ENCODE measurements at regions not wholly inside any gene's neighbourhood (a gene's known extent, or its start where the extent isn't known, plus 50 kb on each side); places are given as distances from the start of the nearest gene placed in this dataset.
"Not testable (repeated sequence)": the region's sequence is repeated elsewhere in the genome, so short reads cannot be mapped to it uniquely, and the experiment has no call there.

DNA sequence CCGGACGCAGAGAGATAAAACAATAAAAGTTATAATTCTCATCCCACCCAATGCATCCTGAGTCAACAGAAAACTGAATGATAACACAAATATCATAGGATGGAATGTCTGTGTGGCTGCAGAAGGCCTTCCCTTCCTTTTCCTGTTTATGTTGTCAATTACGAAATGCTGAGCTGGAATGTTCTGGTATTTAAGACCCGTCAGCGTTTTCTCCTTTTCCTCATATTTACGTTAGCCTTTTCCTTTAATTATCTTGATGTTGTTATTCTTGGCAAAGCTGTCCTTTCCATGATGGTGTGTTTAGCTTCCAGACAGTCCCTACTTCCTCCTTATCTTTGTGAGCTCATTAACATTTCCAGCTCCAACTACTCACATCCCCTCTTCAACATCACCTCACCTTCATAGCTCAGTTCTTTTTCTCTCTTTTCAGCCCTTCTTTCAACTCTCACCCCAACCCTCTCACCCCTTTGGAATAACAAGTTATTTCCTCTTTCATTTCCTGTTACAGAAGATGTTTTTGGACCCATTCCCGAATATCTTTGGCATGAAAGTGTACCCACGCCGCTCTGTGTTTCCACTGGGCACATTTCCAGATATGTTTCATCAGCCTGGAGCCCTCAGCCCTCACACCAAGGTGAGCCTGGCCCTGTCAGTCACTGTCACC lies 221.6 kb downstream of the NR2F1-AS1 start:
- no peak for DNase-seq

DNA sequence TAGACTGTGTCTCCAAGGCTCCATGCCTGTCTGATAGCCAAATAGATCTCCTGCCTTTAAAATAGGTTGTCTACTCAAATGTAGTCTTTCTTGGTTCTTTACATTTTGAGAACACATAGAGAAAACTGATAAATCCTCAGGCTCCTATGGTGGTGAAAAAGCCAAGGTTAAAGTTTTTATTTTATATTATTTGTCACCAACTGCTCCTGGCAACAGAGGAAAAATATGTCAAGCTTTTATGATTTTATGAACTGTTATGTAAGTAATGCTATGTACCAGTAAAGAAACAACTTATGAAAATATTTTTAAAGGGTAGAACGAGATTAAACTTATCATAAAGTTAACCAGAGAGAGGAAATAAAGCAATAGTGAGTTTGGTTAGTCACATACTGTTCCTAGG lies 222.8 kb downstream of the NR2F1-AS1 start:
- no peak for DNase-seq

DNA sequence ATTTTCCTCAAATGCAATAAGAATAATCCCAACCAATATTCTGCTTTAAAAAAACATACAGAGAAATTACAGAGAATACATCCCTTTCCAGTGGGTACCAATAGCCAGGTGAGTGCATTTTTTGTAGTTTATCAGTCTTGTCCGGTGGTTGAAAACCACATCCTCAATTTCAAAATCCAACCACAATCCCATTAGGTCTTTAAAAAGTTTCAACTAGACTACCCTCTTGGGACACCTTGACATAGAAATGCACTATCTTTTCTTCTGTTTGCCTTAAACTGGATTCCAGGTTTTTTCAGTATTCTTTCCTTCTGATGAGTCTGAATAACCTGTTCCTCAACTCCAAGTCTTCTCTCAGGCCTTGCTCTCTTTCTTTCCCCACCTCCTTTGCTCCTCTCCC lies 223.3 kb downstream of the NR2F1-AS1 start:
- no peak for DNase-seq

DNA sequence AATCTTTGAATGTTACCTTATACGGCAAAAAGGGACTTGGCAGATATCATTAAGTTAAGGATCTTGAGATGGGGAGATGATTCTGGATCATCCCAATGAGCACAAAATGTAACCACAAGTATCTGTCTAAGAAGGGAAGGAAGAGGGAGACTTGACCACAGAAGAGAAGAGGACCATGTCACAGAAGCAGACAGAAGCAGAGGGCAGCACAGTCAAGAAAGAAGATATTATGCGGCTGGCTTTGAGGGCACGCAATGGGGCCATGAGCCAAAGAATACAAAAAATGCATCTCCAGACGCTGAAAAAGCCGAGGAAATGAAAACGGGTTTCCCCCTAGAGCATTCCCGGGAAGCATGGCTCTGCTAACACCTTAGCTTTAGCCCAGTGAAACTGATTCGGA lies 225.3 kb downstream of the NR2F1-AS1 start:
- DNase-seq = no peak

DNA sequence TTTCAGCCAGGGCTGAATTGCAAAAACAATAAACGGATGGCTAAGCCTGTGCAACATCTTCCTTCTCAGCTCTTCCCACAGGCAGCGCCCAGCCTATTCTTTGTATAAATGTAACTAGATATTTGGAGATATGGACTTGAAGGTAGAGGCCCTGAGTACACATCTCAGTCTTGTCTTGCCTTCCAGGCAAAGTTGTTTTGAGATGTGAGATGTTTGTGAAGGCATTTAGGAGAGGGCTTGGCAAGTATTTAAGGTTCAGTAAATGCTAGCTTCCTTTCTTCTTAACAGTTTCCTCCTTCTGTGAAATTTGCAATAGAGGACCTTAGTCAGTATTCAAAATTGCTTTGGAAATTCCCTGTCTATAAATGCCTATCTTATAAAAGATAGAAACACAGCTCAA lies 228.8 kb downstream of the NR2F1-AS1 start:
- no peak for DNase-seq

DNA sequence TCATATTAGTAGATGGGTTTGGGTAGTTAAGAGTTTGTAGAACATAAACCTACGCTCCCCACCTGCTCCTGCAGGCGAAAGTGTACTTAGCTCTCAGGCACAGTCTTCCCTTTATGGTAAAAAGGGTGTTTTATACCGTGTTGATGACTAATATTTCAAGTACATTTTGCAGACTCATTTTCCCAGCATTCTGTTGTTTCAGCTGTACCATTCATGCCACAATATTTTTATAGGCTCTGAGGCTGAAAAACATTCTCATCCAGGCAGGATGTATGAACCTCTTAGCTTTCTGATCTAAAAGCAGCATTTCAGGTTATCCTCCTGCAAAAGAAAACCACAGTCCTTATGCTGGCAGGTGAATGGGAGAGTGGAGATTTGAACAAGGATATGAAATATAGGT lies 231.4 kb downstream of the NR2F1-AS1 start:
- DNase-seq = no peak

DNA sequence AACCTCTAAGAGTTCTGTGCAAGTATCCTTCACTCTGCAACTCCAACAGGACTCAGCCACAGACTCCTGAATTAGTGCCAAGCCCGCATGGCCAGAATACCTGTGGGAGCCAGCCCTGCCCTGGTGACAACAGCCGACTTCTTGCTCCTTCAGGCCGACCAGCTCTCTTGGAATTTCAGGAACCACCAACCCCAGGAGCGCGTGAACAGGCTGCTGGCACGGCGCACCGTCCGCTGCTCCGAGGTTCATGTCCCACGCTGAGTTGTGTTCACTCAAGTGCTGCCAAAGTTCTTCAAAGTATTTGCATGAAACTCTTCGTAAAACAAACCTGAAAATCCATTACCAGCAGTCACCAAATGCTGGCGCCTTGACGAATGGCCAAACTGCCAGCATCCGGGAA lies 232.8 kb downstream of the NR2F1-AS1 start:
- DNase-seq = no peak

DNA sequence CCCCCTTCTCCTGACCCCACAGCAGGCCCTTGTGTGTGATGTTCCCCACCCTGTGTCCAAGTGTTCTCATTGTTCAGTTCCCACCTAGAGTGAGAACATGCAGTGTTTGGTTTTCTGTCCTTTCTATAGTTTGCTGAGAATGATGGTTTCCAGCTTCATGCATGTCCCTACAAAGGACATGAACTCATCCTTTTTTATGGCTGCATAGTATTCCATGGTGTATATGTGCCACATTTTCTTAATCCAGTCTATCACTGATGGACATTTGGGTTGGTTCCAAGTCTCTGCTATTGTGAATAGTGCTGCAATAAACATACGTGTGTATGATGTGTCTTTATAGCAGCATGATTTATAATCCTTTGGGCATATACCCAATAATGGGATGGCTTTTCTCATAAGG lies 234.2 kb downstream of the NR2F1-AS1 start:
- DNase-seq = not testable (repeated sequence)

DNA sequence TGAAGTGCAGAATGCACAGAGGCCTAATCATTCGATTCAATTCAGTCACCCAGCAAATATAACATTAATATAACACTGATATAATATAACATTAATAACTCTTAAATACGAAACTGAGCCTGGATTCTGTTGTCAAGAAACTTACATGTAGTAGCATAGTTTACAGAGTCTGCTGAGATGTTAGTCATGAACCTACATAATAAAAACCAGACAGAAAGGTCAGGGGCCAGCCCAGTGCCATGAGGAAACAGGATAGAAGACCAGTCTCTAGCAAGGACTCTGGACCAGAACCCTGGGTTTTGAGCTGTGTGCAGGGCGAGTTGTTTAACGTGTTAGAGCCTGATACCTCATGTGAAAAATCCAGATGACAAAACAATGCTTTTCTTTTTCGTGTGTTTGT lies 234.7 kb downstream of the NR2F1-AS1 start:
- no peak for DNase-seq

DNA sequence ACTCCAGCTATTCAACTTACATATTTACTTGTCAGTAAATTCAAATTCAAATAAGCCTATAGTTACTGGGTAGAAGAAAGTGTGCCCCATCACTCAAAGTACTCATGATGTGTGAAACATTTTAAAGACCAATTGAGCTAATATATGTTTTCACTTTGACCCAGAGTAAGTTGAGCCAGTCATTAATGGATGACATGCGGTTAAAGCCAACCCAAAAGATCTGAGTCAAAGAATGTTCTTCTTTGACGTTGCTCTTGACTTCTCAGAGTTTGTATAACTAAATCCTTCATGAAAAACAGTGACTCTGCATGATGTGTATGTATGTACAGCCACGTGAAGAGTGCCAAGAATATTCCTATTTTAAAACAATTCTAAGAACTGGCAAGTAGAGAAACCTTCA lies 237.4 kb downstream of the NR2F1-AS1 start:
- DNase-seq = no peak

DNA sequence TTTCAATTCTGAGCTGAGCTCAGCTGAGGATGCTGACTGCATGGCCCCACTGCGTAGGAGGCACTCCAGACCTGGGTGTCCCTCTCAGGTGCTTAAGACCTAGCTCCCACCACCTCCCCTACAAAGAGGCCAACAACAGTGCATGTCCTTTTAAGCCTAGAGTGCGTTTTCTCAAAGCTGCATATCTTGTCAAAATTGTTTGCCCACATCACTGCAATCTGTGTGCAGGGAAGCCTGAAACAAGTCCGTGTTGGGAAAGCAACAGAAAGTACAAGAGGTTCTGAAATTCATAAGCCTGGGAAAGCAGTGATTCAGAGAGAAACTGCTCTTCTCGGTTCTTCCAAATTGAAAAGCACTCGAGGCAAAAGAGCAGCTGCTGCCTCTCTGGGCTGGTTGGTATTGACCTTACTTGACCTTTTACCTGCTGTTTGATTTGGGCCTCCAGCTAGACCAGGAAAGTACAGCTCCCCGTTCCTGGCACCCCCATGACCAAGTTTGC lies 238.4 kb downstream of the NR2F1-AS1 start:
- no peak for DNase-seq

DNA sequence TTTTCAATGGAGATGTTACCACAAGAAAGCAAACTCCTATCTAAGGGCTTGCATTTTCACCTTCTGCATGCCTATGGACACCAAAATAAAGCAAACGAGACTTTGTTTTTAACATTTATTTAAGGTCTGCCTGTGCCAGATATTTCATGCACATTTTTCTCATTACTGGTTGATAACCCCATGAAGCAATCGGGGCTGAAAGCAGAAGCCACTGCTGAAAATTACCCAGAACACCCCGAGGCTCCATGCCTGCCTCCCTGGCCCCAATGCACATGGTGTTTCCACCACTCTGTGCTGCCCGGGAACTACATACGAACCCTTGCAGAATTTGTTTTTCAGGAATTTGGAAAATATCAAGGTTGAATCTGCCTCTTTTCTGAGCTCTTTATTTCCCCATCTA lies 240.1 kb downstream of the NR2F1-AS1 start:
- no peak for DNase-seq

DNA sequence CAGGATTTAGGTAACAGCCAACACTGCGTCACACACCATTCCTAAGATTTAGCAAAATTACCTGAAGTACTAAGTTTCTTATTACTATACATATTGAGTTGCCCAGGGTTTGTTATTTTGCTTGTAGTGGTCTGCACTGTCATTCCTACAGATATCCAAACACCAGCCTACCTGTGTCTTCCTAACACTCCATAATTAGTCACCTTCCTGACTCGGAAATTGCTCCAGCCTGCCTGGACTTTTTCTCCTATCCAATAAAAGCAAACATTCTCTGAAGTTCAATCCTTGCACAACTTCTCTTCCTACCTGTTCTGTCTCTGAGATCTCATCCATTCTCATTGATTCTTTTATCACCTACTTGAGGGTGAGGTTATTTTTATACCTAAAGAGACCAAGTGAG lies 243.9 kb downstream of the NR2F1-AS1 start:
- no peak for DNase-seq

DNA sequence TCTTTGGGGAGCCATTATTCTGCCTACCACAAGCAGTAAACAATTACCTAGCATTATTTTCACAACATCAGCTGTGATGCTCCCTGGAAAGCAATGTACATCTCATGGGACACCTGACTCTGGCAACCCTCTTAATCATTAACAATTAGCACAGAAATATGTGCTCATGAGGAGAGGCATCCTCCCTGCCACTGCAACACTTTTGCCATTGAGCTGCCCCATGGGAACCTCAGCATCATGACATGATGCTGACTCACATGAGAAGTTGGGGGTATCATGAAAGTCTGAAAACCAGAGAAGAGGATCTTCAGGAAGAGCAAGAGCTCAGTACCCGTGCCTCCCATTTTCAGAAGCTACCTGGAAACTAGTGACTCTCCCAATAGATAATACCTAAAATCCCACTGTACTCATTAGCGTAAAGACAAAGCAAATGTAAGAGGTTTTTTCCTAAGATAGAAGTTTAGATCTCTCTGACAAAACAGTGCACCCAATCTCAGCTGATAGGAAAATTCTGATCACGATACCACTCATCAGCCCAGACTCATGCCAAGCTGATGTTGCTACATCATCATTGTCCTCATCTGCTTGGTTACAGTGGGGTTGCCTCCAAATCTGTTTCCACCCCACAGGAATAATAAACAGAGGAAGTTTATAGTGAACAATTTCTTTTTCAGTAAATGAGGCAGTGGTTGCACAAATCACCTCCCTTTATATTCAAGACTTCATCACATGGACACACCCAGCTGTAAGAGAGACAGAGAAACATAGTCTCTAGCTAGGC lies 244.5 kb downstream of the NR2F1-AS1 start:
- DNase-seq = no peak

DNA sequence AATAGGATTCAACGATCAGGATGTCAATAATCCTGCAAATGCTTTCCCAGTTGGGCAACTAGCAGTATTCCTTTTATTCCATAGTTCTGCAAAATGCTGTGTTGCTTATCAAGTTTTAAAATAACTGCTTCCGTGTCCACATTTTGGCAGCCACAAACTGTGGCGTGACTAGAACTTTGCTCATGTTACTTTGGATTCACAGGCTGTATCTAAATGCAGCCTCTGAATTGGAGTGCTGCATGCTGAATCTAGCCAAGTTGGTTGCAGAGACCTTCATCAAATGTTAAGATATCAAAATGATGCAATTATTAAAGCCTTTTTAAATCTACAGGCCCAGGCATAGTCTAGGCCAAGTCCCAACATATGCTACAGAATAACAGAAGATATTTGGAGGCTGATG lies 249.2 kb downstream of the NR2F1-AS1 start:
- DNase-seq = no peak

DNA sequence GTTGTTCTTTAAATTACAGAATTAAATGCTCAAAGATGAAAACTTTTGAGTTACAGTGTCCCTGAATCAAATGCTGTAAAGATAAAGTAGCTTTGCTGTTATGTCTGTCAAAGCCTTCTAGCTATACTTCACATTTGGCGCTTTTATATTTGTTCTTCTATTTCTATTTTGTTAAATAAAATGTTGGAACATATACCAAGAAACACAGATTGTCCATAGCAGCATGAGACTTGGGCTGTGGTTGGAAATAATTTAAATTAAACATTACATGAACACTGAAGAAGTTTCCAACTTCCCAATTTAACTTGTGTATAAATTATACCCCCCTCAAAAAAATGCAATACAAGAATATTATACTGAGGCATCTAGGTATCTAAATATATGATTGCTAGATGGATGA lies 249.8 kb downstream of the NR2F1-AS1 start:
- DNase-seq = no peak

DNA sequence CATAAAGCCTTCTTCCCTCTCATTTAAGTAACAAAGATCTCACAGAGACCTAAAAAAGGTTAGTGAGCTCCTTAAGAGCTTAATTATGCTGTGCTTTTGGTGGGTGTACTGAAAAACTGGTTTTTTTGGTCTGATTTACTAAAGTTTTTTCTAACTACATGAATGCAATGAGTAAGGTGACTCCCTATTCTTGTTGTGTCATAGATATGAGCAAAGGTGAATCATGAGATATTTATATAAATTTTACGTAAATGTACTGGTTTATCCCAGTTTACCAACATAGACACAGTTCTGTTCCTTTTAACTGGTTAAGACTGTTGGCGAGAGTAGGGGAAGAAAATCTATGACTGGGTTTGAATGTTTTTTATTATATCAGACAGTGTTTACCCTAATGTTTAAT lies 250.5 kb downstream of the NR2F1-AS1 start:
- DNase-seq = no peak

DNA sequence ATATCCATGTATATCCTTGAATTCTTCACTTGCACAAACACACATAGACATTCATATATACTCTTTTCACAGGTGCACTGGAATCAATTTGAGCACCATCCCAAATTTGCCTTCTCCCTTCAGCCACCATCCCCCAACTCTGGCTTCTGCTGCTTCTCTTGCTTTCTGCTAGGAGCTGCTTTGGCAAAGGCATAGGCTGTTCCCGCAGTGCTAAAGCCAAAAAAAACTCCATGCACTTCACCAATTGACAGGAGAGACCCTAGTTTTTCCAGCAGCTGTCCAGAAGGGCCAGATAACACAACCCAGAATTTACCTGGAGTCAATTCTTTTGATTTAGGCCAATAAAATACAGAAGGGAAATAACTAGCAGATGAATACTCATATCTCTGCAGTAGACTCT lies 251.3 kb downstream of the NR2F1-AS1 start:
- no peak for DNase-seq

DNA sequence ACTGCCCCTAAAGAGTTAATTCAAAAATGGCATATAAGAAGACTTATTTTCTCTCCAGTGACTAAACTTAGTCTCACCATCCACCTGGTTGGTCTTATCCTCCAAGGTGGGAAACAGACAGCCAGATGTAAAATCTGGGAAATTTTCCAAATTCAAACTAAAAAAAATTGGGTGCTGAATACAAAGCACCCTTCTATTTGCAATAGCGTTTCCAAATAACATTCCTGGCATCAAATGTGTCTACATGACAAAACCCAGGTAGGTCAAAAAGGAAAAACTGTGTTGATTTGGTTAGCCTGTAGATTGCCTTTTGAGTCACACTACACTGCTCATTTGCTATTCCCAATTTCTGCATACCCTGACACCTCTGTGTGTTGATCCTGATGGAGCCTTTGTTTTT lies 252.2 kb downstream of the NR2F1-AS1 start:
- DNase-seq = no peak

DNA sequence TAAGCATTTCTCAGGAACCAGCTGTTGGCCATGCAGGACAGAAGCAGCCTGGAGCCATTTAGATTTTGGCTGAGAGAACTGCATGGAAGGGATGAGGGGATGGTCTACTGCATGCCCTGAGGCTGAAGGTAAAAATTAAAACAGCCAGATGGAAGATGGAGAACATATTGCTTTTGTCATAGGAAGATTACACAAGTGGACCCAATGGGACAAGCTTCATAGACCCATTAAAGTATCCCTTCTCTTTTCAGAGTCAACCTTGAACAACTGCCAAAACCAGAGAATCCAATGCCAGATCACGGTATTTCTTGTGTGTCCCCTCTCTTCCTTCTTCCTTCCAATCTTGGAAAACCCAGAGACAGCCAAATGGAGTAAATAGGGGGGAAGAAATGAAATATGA lies 253.4 kb downstream of the NR2F1-AS1 start:
- DNase-seq = no peak

DNA sequence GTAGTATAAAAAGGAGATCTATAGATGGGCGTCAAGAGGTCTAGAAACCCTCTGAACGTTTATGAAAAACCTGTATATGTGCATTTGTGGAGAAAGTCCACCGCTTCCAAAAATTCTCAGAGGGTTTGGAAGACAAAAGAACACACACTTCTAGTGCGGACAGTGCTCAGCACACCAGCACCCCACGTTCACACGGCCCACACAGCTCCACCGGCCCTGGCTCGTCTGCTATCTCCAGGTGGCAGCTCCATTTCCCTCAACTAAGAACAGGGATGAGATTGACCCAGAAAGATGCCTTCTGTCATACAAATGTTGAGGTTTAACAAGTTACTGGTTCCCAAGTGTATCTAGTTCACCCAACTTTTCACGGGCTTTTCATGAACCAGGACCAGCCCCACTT lies 255.1 kb downstream of the NR2F1-AS1 start:
- DNase-seq = no peak

DNA sequence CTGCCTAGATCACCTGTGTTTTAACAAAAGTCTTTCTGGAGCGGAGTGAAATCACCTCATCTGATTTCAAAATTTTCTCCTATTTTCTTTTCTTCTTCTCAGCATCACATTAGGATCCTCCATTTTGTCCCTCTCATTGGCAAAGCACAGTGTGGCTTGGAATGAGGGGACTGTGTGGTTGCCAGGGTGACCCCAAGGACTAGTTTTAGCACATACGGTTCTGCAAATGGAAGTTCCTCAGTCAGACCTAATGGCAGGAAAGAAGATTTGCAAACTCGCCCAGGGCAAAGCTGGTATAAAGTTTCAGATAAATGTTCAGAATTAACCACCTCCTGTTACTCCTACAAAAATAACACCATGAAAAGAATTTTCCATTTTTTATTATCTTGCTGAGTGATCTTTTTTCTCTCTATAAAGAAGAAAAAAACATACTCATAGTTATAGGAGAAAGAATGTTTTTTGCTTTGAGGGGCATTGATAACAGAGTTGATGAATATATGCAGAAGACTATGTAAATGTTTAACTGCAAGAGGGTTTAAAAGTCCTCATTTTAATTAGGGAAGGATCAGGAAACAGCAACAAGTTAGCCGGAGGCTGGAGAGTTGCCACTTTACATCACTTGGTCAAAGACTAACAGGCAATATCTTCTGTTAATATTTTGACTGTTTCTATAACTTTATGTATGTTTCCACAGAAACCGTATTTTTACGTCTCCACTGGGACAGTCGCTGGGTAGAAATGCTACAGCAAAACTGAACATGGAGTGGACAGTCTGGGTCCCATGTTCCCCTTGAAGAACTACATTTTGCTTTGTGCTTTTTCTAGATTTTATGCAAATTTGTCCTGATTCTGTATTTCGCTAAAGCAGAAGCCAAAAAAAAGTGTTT lies 257.8 kb downstream of the NR2F1-AS1 start:
- DNase-seq = no peak

DNA sequence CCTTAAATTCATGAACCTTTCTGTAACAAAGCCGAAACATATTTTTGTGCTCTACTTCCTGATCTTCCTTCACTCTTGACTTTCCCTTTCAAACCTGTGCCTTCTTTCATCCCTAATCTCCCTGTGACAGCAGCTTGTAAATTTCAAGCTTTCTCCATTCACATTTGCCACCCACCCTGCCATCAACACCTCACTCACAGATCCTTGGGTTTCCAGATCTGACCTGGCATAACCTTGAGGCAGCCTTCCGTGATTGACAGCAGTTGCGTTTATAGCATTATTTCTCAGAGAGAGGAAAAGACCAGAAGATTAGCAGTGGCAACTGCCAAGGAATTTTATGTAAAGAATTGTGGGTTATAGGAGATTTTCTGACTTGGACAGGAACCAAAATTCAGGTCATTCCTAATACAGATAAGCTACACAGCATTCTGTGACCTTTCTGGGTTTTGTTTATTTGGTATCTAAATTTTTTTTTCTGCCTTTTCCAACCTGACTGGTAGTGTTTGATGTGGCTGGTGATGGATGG lies 260.0 kb downstream of the NR2F1-AS1 start:
- DNase-seq = no peak
